Neural progenitor cell (in vitro differentiated cells): ENCODE measurements at regions not wholly inside any gene's neighbourhood (a gene's known extent, or its start where the extent isn't known, plus 50 kb on each side); places are given as distances from the start of the nearest gene placed in this dataset.

Experiments used
- EZH2 ChIP-seq: fragments of 200-600 bp; sonication (generic); IDR thresholded peaks from 2 replicates; pipeline ENCODE4 v1.6.1; 2017; ENCODE audit warnings: antibody characterized with exemption, mild to moderate bottlenecking, moderate library complexity
- EZH2phosphoT487 ChIP-seq: fragments of 200-600 bp; sonication (generic); IDR thresholded peaks from 2 replicates; pipeline ENCODE4 v1.6.1; 2017; ENCODE audit warnings: antibody characterized with exemption
- TF ChIP-seq, protein P1 (sequence below): fragments of 200-600 bp; sonication (generic); IDR thresholded peaks from 2 replicates; pipeline ENCODE4 v1.5.1; 2017; ENCODE audit warnings: antibody characterized with exemption, mild to moderate bottlenecking

DNA sequence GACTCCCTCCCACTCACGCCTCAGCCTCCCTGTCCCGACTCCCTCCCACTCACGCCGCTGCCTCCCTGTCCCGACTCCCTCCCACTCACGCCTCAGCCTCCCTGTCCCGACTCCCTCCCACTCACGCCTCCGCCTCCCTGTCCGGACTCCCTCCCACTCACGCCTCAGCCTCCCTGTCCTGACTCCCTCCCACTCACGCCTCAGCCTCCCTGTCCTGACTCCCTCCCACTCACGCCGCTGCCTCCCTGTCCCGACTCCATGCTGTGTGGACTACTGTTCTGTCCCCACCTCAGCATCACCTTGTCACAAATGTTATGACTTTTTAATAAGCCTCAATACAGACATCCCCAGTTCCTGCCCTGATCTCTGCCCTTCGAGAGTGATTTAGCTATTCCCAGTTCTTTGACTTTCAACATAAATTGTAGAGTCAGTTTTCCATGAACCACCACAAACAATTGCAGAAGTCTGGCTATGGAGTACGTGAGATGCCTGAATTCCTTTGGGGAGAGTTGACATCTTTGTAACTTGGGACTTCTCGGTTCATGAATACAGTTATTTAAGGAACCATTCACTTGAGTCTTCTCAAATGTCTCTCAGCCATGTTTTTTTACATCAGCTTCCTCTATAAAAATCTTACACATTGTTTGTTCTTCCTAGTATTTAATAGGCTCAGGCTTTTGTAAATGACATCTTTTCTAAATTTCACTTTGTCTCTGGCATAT lies 71.9 kb downstream of the FOXL3 start:
- TF ChIP-seq, protein P1, sequence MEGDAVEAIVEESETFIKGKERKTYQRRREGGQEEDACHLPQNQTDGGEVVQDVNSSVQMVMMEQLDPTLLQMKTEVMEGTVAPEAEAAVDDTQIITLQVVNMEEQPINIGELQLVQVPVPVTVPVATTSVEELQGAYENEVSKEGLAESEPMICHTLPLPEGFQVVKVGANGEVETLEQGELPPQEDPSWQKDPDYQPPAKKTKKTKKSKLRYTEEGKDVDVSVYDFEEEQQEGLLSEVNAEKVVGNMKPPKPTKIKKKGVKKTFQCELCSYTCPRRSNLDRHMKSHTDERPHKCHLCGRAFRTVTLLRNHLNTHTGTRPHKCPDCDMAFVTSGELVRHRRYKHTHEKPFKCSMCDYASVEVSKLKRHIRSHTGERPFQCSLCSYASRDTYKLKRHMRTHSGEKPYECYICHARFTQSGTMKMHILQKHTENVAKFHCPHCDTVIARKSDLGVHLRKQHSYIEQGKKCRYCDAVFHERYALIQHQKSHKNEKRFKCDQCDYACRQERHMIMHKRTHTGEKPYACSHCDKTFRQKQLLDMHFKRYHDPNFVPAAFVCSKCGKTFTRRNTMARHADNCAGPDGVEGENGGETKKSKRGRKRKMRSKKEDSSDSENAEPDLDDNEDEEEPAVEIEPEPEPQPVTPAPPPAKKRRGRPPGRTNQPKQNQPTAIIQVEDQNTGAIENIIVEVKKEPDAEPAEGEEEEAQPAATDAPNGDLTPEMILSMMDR = no peak
- peak; percentile 37 for TF ChIP-seq EZH2phosphoT487
- TF ChIP-seq EZH2 = no peak
